Mammary epithelial cell (primary cell): ENCODE measurements at regions not wholly inside any gene's neighbourhood (a gene's known extent, or its start where the extent isn't known, plus 50 kb on each side); places are given as distances from the start of the nearest gene placed in this dataset.

Source experiments
- EZH2 ChIP-seq: IDR thresholded peaks from 2 replicates; pipeline ENCODE4 v1.6.1; 2012; ENCODE audit warnings: low read length, inconsistent platforms, borderline replicate concordance
- TF ChIP-seq, protein P1 (sequence below), 2 donors: IDR thresholded peaks in 1 of 2; conservative IDR thresholded peaks in 1 of 2; 2 replicates each; pipeline ENCODE4 v1.5.1; 2011 to 2012; ENCODE audit warnings: inconsistent platforms in 2 of 2, low read length in 2 of 2, mild to moderate bottlenecking in 2 of 2, control low read depth in 1 of 2, low read depth in 1 of 2; ENCODE audit not compliant: insufficient read depth in 1 of 2; ENCODE audit errors: extremely low read depth in 1 of 2

DNA sequence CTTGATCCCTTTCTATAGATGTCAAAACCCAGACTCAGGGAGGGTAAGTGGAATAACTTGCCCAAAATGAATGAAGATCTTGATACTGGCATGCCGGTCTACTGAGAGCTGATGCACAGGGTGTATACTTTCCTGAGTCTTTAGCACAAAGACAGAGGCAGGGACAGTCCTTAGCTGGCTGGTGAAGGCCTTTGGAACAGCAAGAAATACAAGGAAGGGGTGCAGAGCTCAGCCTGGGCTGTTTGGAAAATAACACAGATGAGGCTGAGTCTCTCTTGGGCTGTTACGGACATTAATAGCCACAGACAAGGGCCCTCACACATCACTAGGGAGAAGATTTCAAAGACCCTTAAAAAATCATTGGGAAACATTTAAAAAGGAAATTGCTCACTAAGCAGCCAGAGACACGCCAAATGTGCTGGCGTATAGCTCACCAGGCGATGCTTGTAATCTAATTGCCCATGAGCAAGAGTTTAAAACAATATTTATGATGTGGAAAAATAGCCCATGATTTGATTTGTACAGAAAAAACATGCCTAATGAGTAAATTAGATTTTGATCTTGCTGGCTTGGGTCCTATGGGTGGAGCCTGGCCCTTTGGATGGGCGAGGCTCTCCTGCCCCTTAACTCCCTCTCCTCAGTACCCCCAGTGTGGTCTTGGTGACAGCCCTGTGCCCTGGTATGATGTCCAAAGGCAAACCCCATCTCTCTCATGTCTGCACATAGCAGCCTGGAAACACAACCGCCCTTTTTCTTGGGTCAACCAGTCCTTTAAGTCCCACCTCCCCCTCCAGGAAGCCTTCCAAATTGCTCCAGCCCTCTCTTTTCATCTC is 81.8 kb upstream of the MRPS22 start:
- TF ChIP-seq, protein P1, sequence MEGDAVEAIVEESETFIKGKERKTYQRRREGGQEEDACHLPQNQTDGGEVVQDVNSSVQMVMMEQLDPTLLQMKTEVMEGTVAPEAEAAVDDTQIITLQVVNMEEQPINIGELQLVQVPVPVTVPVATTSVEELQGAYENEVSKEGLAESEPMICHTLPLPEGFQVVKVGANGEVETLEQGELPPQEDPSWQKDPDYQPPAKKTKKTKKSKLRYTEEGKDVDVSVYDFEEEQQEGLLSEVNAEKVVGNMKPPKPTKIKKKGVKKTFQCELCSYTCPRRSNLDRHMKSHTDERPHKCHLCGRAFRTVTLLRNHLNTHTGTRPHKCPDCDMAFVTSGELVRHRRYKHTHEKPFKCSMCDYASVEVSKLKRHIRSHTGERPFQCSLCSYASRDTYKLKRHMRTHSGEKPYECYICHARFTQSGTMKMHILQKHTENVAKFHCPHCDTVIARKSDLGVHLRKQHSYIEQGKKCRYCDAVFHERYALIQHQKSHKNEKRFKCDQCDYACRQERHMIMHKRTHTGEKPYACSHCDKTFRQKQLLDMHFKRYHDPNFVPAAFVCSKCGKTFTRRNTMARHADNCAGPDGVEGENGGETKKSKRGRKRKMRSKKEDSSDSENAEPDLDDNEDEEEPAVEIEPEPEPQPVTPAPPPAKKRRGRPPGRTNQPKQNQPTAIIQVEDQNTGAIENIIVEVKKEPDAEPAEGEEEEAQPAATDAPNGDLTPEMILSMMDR (conservative IDR thresholded peaks at IDR 0.05 in 1 of 2, IDR thresholded peaks at IDR 0.05 in 1 of 2; ENCODE audit: extremely low read depth in 1 of 2, insufficient read depth in 1 of 2, low read depth in 1 of 2, low read length in 2 of 2), result no peak
- no peak for TF ChIP-seq EZH2
